GM21367 (cell line): ENCODE measurements at regions not wholly inside any gene's neighbourhood (a gene's known extent, or its start where the extent isn't known, plus 50 kb on each side); places are given as distances from the start of the nearest gene placed in this dataset.
"Not testable (repeated sequence)": the region's sequence is repeated elsewhere in the genome, so short reads cannot be mapped to it uniquely, and the experiment has no call there.

Source experiments
- ATAC-seq: cut with Tn5 transposase; IDR thresholded peaks from one replicate; pipeline ENCODE4 v1.9.1; 2021; ENCODE audit not compliant: unreplicated experiment

GRCh38 chr7:65797086-65797485 lies 75.8 kb upstream of the VKORC1L1 start:
- ATAC-seq: not testable (repeated sequence)

- ATAC-seq: not testable (repeated sequence)
These were observed 75.3 kb upstream of the VKORC1L1 start for GRCh38 chr7:65797566-65797965.

GRCh38 chr7:65798111-65799075 lies 74.5 kb upstream of the VKORC1L1 start:
- peak; percentile 97 for ATAC-seq

GRCh38 chr7:65800191-65800590 lies 72.7 kb upstream of the VKORC1L1 start:
- ATAC-seq: not testable (repeated sequence)

GRCh38 chr7:65800890-65801341 lies 72.0 kb upstream of the VKORC1L1 start:
- ATAC-seq: no peak

GRCh38 chr7:65804887-65805286 lies 68.0 kb upstream of the VKORC1L1 start:
- ATAC-seq: no peak

GRCh38 chr7:65807067-65807466 lies 65.8 kb upstream of the VKORC1L1 start:
- not testable (repeated sequence) for ATAC-seq

- ATAC-seq: peak; percentile 91
These were observed 63.5 kb upstream of the VKORC1L1 start for GRCh38 chr7:65809259-65809981.

GRCh38 chr7:65809982-65810288 lies 62.9 kb upstream of the VKORC1L1 start:
- ATAC-seq: peak; percentile 45

GRCh38 chr7:65812281-65812680 lies 60.6 kb upstream of the VKORC1L1 start:
- no peak for ATAC-seq

- ATAC-seq: not testable (repeated sequence)
These were observed 58.2 kb upstream of the VKORC1L1 start for GRCh38 chr7:65814556-65815167.

GRCh38 chr7:65820287-65820950 lies 52.5 kb upstream of the VKORC1L1 start:
- no peak for ATAC-seq
